ENCODE measurements at regions not wholly inside any gene's neighbourhood (a gene's known extent, or its start where the extent isn't known, plus 50 kb on each side); places are given as distances from the start of the nearest gene placed in this dataset.

DNA sequence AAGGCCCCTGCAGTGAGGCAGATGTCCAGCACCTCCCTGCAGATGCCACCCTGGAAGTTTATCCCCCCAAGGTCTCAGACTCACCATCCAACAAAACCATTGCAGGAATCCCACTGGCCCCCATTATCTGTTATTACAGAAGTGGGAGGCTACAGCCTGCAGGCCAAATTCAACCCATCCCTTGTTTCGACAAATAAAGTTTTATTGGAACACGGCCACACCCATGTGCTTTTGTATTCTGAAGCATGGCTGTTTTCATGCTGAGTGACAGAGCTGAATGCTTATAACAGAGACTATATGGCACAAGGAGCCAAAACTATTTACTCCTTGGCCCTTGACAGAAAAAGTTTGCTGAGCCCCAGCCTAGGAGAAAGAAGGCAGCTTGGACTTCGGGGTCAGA, 428.8 kb downstream of the CDK5RAP2 start:
- DNase-seq (ENCODE audit: low read depth in 4 of 4, low spot score in 3 of 4) = no peak

DNA sequence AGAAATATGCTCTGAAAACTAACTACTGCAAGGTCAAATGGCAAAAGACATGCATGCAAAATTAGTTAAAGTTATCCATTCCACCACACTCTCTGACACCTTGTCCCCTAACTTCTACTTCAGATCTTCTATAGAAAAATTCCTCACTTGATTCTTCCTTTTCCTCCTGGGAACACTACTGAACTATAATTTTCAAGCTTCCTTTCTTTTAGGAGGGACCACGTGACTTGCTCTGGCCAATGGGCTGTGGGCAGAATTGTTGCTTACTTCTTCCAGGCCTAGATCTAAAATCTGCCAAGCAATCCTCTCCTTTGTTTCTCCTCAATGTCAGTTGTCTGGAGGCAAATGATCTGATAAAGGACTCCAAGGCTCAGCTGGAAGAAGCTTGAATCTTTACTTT, 441.0 kb downstream of the CDK5RAP2 start:
- DNase-seq (ENCODE audit: low read depth in 4 of 4, low spot score in 3 of 4) = no peak

DNA sequence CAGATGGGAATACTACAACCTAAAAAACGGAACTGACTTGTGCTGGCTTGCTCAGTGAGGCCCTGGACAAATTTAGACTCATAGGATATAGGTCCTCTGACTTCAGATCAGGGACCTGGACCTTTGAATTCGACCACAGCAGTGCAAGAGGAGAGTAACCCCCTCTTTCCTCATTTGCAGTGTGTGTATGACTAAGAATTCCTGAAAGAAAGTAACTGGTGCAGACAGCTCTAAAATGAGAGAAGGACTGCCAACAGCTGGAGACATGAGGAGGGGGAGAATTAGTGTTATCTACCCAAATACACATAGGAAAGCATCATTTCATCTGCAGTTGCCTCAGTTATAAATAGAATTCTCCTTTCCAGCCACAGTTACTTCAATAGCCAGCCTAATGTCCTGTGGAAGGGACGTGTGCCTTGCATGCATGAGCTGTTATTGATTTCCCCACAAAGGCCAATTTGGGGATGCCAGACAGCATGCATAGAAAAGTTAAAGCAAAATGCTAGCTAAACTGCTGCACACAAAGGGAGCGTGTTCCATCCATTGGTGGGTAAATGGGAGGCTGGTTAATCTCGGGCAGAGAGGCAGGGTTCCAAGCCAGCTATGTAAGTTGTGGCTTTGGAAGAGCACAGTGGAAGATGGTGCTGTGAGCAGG, 442.7 kb downstream of the CDK5RAP2 start:
- DNase-seq (ENCODE audit: low read depth in 4 of 4, low spot score in 3 of 4) = no peak

DNA sequence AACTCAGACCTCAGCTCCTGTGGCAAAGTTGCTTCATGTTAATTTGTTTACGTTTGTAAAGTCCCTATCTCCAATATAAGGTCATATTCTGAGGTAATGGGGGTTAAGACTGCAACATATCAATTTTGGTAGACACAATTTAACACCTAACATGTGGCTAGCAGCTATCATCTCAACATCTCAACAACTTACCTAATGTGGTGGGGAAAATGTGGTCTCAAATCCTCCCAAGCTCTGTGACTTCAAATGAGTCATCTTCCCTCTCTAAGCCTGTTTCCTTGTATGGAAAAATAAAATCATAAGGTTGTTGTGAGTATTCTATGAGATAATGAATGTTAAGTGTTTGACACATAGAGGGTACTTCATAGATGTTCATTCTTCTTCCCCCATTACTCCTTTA, 443.3 kb downstream of the CDK5RAP2 start:
- no peak for DNase-seq (ENCODE audit: low read depth in 4 of 4, low spot score in 3 of 4)

DNA sequence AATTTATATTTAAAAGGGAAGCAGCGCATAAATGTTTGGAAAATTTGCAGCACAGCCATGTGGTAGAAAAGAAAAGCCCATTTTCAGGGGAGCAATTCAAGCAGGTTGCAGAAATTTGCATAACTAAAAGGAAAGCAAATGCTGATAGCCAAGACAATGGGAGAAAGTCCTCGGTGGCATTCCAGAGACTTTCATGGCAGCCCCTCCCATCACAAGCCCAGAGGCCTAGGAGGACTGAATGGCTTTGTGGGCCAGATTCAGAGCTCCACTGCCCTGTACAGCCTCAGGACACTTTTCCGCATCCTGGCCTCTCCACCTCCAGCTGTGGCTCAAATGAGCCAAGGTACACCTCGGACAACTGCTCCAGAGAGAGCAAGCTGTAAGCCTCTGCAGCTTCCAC, 462.9 kb downstream of the CDK5RAP2 start:
- no peak for DNase-seq (ENCODE audit: low read depth in 4 of 4, low spot score in 3 of 4)

DNA sequence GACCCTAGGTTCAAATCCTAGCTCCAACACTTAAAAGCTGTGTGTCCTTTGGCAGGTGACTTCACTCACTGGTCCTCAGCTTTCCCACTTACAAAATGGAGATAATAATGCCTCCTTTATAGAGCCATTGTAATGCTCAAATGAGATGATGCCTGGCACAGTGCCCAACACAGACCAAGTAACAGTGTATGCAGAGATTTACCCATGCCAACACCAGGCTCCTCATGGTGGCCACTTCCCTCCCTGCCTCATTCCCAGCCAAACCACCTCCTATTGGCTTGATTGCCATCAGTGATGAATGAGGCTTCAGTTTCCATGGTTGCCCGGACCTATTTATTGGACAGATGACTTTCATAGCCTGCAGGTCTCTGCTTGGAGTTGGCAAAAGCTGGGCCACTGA, 469.4 kb downstream of the CDK5RAP2 start:
- DNase-seq (ENCODE audit: low read depth in 4 of 4, low spot score in 3 of 4) = no peak

DNA sequence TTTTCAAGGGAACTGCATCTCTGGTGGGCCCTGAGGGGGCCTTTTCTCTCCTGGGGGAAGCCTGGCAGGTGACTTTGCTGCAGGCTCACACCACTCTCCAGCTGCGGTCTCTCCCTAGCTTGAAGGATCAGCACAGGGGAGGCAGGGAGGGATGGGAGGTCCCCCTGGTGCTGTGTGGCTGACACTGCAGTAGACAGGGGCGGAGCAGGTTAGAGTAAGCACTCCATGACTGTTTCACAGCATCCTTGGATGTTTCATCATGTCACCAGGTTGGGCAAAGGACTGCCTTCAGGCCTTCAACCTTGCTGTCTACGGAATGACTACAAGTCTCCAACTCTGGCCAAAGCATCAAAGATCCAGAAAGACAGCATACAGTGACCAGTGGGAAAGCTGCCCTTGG, 470.7 kb downstream of the CDK5RAP2 start:
- DNase-seq (ENCODE audit: low read depth in 4 of 4, low spot score in 3 of 4) = no peak

DNA sequence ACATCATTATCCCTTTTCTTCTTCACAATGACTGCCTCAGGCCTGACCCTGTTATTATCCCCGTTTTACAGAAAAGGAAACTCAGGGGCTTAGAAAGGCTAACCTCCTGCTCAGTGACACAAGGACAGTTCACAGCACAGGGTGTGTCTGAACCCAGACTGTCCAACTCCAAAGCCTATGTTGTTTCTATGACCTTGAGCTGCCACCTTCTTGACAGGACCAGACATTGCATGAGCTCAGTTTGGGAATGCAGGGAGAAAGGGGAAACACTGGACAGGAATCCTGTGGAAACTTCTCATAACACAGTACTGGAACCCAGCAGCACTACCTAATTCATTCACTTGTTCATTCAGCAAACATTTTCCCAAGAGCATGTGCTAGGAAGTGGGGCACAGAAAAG, 472.8 kb downstream of the CDK5RAP2 start:
- DNase-seq (ENCODE audit: low read depth in 4 of 4, low spot score in 3 of 4) = no peak

DNA sequence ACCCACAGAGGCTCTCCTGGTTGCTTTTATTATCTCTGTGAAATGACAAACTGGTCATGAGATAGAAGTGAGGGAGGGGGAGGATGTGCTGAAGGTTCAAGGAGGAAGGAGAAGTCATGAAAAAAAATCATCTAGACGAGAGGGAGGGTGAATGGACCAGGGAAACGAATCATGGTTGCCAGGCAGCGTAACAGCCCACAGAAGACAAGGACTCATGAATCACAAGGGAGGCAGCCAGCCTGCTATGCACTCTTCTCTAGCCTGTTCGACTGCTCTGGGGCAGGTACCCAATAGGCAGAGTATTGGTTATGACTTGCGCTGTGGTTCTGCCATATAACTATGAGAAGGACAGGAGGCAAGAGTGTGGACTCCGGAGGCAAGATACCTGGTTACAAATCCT, 475.2 kb downstream of the CDK5RAP2 start:
- no peak for DNase-seq (ENCODE audit: low read depth in 4 of 4, low spot score in 3 of 4)

DNA sequence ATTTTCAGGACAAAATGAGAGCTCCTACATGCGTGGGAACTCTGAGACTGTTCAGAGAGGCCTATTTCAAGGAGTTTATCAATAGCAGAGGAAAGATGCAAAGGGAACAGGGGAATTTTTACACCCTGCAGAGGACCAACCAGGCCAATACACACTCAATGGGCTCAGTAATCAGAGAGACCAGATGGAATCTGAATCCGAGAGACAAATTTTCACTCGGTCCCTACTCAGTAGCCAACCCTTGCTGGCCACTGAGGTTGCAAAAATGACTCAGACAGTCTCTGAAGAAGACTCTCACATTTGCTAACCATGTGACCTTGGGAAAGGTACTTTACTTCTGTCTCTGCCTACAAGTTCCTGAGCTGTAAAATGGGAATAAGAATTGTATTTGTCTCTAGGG, 479.4 kb downstream of the CDK5RAP2 start:
- DNase-seq (ENCODE audit: low read depth in 4 of 4, low spot score in 3 of 4) = no peak

DNA sequence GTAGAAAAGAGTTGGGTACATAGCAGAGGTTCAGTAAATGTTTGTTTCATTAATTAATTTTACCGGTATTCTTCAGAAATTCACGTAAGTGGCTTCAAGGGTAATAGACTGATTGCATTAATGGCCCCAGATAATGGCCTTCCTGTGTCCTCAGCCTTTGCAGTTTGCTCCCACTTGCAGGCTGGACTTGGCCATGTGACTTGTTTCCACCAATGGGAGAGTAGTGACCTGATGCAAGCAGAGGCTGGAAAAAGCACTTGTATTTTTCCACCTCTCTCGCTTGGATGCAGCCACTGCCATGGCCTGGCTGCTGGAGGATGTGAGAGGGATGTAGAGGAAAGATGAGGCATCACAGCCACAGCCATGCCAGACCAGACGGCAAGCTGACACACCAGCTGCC, 480.9 kb downstream of the CDK5RAP2 start:
- no peak for DNase-seq (ENCODE audit: low read depth in 4 of 4, low spot score in 3 of 4)

DNA sequence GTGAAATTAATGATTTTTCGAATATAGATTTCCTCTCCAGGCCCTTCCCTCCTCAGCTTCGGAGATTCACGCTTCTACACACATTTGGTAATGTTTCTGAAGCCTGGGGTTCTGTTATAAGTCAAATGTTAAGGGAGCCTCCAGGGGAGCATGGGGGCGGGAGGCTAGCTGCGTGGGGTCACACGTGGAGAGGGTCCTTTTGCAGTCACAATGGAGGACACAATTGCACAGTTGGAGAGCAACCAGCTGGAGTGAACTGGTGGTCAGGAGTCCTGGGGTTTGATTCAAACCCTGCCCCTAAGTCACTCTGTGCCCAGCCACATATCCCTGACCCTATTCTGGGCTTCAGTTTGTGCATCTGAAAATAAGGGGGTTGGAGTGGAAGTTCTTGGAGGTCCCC, 481.4 kb downstream of the CDK5RAP2 start:
- no peak for DNase-seq (ENCODE audit: low read depth in 4 of 4, low spot score in 3 of 4)

DNA sequence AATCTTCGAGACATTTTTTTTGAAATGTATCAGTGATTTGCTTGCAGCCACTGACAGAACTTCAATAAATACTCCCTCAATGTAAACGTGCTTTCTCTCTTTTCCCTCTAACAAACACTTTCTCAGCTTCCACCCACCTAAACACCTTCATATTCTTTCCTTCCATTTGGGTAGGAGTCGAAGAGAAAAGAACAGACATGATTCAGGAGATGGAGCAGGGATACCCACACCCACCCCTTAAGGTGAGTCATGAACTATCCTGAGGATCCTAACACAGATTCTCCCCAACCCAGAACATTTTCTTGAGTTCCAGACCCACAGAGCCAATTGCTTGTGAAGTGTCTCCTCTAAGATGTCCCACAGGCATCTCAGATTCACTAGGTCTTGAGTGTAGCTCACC, 488.8 kb downstream of the CDK5RAP2 start:
- no peak for DNase-seq (ENCODE audit: low read depth in 4 of 4, low spot score in 3 of 4)

DNA sequence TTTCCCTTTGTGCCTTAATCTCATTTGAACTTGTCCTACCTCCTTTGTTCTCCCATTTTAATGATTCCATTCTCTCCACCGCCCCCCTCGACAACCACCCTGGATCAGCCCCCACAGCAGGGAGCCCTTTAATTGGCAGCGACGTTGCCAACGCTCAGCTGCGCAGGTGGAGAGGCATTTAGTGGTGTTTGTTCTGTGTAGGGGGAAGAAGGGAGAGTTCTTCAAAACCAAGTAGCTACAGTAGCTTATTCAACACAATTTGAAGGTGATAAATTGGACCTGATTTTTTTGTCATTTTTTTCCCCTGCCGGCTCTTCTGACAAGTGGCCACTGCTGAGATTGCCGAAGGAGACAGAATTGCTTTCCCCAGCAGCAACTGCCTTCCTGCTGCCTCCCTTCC, 499.1 kb downstream of the CDK5RAP2 start:
- no peak for DNase-seq (ENCODE audit: low read depth in 4 of 4, low spot score in 3 of 4)

DNA sequence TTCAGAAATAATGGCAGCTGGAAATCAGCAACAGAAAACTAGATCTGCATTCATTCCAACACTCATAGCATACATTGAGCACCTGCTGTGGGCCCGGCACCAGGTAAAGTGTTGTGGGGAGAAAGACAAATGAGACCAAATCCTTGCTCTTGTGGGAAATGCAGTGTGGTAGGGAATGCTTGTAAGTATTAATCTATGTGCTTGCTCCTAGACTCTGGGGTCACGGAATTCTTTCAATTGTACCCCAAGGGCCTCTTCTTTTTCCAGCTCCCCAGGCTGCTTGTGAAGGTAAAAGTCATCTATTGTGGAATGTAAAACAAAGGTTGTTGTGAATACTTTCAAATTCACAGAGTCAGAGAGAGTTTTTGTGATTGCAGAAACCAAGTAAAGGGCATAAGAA, 501.9 kb downstream of the CDK5RAP2 start:
- no peak for DNase-seq (ENCODE audit: low read depth in 4 of 4, low spot score in 3 of 4)

DNA sequence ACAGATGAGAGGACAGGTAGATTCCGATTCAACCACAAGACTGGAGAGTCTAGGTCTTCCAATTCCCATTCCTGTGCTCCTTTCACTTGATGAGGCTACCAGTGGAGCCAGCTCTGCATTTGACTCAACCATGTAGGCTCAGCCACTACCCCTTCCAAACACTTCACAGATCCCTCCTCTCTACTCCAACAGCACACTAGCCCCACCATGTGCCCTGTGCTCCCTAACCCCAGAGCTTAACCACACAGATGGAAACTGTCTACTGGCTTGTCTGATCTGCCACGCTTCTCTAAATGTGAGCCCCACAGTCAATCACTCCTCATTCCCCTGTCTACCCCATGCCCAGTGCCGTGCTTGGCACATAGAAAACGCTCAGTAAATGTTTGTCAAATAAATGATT, 508.2 kb downstream of the CDK5RAP2 start:
- DNase-seq (ENCODE audit: low read depth in 4 of 4, low spot score in 3 of 4) = no peak

DNA sequence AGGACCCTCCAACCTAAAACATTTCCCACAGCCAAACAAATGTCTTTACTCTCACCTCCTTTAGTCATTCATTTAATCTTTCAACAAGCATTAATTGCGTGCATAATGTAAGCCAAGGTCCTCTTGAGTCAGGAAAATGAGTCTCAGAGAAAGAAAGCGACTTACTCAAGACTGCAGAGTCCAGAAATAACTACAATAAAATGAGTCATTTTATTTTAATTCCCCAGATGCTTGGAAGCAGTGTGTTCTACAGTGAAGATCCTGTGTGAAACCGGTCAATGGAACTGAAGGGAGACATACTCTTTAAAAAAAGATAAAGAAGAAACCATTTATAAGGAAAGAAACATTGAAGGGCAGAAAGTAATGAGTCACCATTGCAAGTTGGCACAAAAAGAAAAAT, 513.7 kb downstream of the CDK5RAP2 start:
- no peak for DNase-seq (ENCODE audit: low read depth in 4 of 4, low spot score in 3 of 4)

DNA sequence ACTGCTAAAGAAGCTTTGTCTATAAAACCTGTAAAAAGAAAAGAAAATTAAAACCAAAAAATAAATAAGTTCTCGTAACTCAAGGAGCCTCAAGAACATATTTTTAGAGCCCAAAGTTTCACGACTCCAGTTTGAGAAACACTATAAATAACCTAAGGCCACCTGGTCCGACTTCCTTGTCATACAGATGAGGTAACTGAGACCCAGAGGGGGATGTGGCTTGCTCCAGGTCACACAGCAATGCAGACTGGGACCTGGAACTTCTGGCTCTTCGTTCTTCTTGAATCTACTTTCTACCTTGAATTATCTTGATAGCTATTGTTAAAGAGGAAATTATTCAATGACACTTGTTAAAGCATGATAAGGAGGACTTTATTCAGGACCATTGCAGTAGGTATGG, 514.8 kb downstream of the CDK5RAP2 start:
- DNase-seq (ENCODE audit: low read depth in 4 of 4, low spot score in 3 of 4) = no peak

DNA sequence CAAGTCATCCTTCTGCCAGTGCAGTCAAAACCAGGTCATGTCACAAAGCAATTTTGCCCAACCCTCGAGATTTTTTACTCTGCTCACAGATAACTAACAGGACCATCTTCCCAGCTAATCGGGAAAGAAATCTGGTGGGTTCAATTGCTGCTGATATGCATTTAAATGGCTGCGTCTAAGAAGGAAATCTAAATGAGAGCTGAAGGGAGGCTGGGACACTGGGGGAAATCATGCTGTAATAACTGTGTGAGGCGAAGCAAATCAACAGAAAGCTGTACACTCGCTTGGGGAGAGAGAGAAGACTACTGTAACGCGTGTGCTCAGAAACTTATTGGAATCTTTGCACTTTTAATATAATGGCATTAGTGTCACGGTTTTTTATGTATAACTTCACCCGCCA, 535.0 kb downstream of the CDK5RAP2 start:
- DNase-seq (ENCODE audit: low read depth in 4 of 4, low spot score in 3 of 4) = no peak

DNA sequence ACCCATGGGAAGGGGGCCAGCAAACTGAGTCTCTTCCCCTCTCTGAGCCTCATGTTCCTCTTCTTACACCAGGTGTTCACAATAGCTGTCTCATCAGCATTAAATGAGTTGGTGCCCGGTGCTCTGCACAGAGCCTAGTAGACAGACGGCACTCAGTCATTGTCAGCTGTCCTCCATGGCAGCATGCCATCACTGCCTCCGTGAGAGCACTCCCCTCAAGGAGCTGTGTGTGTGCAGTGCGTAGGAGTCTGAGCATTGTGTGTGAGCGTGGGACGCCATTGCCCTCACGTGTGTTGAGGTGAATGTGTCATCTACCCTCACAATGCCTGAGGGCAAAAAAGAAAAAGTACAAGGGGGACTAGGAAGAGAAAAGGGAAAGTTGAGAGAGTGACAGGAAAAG, 536.5 kb downstream of the CDK5RAP2 start:
- no peak for DNase-seq (ENCODE audit: low read depth in 4 of 4, low spot score in 3 of 4)

DNA sequence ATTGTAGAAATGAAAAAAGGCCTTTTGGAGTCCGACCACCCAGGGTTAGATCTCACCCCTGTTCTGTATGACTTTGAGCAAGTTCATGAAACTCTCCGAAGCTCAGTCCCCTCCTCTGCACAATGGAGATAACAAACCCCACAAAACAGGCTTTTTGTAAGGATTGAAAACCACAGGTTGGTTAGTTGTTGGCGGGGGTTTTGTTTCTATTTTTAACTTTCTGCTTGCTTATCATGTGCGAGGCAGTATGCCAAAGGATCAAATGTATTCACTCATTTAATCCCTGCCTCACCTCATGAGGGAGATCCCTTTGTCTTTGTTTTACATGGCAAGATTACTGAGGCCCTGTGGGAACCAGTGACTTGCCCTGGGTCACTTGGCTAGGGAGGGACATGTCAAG, 539.1 kb downstream of the CDK5RAP2 start:
- DNase-seq (ENCODE audit: low read depth in 4 of 4, low spot score in 3 of 4) = no peak

DNA sequence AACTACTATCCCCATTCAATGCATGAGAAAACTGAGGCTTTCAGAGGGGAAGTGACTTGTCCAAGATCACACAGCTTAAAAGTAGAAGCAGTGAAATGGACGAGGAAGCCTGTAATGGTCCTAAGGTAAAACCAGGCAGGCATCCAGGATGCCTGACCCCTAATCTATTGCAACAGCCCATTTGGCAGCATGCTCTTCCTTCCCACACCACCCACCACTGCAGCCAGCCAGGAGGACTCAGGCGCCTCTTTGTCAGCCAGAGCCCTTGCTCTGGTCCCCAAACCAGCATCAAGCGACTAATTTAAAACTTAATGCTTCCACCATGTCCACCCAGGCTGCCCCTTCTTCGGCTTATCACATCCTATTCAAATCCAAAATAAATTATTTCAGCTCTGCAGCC, 541.6 kb downstream of the CDK5RAP2 start:
- DNase-seq (ENCODE audit: low read depth in 4 of 4, low spot score in 3 of 4) = no peak

DNA sequence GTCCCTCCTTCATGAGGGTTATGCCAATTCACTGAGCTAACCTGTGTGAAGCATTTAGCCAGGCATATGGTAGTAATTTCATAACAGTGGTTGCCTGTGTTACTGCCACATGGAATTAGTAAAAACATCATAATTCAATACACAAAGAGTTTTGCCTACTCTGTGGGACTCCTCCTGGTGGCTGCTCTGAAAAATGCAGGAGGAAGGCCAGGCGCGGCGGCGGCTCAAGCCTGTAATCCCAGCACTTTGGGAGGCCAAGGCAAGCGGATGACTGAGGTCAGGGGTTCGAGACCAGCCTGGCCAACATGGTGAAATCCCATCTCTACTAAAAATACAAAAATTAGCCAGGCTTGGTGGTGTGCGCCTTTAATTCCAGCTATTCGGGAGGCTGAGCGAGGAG, 547.3 kb downstream of the CDK5RAP2 start:
- no peak for DNase-seq (ENCODE audit: low read depth in 4 of 4, low spot score in 3 of 4)
